GM18502 (cell line): ENCODE measurements at regions not wholly inside any gene's neighbourhood (a gene's known extent, or its start where the extent isn't known, plus 50 kb on each side); places are given as distances from the start of the nearest gene placed in this dataset.
A peak's percentile ranks its signal among the peaks of the same experiment; 100 is the strongest.
"Not testable (repeated sequence)": the region's sequence is repeated elsewhere in the genome, so short reads cannot be mapped to it uniquely, and the experiment has no call there.

ENCODE experiments used
- ATAC-seq: cut with Tn5 transposase; IDR thresholded peaks from one replicate; pipeline ENCODE4 v1.9.1; 2021; ENCODE audit warnings: mild to moderate bottlenecking; ENCODE audit not compliant: unreplicated experiment, poor library complexity

DNA sequence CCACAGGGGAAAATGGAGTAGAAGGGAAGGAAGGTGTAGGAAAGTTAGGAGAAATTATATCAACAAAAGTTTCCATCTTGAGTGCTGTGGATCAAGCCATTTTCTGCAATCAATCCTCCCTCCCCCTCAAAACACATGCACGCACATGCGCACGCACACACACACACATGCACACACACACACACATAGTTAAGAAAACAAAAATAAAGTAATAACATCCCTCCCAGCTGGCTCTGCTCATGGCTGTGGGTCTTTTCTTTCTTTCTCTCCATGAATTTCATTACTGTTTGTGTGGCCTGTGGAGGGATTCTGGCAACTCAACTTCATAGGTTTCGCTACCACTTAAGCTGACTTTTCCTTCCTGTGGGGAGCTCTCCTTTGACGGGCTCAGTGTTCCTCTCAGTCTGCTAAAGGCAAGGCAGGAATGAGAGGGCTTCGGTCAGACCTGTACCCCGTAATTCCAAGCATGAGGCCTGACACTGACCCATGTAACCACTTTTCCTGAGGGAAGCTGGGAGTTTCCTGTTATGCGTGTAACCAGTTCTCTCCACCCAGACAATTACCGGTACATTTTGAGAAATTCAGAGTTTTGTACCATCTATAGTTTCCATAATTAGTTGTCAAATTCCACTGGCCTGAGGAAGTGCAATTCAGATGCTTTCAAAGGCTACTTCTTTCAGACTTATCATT, 79.8 kb downstream of the ZNF92 start:
- no peak for ATAC-seq

DNA sequence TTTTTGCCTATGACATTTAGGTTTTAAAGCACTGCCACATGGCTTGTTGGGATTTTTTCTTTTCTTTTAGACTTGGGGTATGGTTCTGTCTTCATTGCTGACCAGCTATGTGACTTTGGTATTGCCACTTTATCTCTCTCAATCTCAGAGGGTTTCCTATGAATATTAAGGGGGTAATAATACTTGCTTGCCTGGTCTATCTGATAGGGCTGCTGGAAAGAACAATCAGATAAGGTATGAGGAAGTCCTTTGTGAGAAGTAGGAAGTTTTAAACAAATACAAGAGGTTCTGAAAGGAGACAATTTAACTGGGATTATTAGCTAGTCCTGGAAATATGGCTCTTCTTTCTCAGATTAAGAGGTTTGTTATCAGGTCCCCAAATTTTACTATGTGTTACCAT, 80.8 kb downstream of the ZNF92 start:
- ATAC-seq, result no peak

DNA sequence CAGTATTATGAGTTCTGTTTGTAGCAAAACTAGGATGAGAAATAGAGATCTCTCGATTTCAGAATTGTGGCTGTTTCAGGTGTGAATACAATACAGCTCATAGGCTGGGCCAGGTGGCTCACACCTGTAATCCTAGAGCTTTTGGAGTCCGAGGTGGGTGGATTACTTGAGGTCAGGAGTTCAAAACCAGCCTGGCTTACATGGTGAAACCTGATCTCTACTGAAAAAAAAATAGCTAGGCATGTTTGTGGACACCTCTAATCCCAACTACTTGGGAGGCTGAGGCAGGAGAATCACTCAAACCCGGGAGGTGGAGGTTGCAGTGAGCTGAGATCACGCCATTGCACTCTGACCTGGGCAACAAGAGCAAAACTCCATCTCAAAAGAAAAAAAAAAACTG, 81.4 kb downstream of the ZNF92 start:
- ATAC-seq, result not testable (repeated sequence)

- ATAC-seq, result no peak
Observed at GRCh38 chr7:65457705-65458104, 84.0 kb downstream of the ZNF92 start.

DNA sequence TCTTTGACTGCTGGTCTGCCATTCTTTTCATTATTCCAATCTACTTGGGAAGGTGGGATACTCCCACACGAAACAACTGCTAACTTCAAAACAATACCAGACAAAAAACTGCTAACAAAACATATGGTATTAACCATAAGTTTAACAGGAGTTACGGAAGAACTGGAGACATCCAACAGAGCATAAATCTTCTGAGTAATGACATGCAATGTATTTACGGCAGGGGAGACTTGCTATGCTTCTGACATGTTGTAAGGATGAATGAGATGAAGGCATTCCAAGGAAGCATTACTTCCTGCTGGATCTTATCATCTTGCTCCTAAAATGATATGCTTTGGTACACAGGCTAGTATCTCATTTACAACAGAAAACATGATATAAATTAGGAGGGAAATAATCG, 85.8 kb downstream of the ZNF92 start:
- no peak for ATAC-seq

DNA sequence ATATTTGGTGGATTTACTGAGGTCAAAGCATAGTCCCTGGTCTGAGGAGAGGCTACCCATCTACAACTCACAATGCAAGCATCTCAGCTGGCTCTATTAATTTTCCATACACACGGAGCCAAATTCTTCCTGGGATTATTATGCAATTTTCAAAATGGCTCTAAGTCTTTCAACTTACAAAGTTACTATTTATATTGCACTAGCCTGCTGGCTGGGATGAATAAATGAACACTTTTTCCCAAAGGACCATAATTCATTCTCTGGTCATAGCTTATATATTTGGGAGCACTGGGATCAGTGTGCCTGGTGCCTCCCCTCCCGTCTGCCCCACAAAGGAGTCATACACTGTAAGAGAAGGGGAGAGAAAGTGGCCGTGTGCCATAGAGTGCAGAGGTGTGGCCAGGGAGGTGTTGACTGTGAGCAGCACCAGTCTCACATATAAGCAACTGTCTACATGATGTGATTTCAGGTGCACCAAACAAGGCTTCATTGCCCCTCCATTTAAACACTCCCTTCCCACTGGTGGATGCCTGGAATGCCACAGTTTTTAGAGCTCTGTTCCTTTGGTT, 88.6 kb downstream of the ZNF92 start:
- ATAC-seq, result no peak

DNA sequence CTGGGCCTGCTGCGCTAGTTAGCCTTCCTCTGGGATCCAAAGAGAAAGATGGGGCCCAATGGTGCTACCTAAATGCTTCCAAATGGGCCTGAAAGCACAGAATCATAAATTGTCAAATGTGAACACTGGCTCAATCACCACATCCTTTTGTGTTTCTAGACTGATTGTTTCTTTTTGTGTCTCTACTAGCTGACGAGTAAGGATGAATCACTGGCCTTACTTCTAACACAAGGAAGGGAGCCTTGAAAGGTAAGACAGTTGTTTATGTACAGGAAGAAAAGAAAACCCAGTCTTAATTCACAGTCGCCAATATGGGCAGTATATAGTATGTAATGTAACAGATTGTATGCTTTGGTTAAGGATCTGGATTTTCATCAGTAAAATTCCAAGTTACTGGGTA, 89.5 kb downstream of the ZNF92 start:
- ATAC-seq, result no peak

DNA sequence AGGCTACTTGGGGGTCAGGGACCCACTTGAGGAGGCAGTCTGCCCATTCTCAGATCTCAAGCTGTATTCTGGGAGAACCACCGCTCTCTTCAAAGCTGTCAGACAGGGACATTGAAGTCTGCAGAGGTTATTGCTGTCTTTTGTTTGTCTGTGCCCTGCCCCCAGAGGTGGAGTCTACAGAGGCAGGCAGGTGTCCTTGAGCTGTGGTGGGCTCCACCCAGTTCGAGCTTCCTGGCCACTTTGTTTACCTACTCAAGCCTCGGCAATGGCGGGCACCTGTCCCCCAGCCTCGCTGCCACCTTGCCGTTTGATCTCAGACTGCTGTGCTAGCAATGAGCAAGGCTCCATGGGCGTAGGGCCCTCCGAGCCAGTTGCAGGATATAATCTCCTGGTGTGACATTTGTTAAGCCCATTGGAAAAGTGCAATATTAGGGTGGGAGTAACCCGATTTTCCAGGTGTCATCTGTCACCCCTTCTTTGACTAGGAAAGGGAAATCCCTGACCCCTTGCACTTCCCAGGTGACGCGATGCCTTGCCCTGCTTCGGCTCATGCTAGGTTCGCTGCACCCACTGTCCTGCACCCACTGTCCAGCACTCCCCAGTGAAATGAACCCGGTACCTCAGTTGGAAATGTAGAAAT, 96.4 kb downstream of the ZNF92 start:
- not testable (repeated sequence) for ATAC-seq

DNA sequence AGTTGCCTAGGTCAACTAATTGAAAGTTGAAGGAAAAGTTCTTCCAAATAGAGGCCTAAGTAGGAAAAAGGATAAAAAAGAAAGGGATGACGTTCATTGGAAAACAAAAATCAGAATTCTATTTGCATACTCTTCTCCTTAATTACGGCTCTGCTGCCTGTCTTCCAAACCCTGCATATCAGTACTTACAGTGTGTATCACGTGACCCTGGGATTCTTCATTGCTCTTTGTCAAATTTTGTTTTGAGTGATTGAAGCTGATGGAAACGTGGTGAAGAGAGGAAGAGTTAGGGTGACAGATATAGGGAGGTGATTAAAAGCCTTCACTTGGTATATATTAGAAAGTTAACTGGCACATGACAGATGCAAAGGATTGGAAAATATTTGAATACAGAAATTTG, 97.9 kb downstream of the ZNF92 start:
- no peak for ATAC-seq

GRCh38 chr7:65475040-65475726, 101.5 kb downstream of the ZNF92 start:
- peak; percentile 17 for ATAC-seq

- peak; percentile 95 for ATAC-seq
Observed at GRCh38 chr7:65475734-65476319, 102.2 kb downstream of the ZNF92 start.

GRCh38 chr7:65477326-65477725, 103.7 kb downstream of the ZNF92 start:
- ATAC-seq, result no peak

DNA sequence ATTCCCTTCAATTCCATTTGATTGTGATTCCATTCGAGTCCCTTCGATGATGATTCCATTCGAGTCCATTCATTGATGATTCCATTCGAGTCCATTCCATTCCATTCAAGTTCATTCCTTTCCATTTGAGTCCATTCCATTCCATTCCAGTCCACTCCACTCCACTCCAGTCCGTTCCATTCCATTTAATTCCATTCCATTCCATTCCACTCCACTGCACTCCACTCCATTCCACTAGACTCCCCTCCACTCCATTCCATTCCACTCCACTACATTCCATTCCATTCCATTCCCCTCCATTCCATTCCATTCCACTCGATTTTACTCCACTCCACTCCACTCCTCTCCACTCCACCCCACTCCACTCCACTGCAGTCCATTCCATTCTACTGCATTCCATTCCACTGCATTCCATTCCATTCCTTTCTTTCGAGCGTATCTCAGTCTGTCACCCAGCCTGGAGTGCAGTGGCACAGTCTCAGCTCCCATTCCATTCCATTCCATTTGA, 115.7 kb downstream of the ZNF92 start:
- ATAC-seq, result no peak

- not testable (repeated sequence) for ATAC-seq
Observed at GRCh38 chr7:65496697-65497096, 123.0 kb downstream of the ZNF92 start.

GRCh38 chr7:65503434-65504152, 129.9 kb downstream of the ZNF92 start:
- no peak for ATAC-seq

DNA sequence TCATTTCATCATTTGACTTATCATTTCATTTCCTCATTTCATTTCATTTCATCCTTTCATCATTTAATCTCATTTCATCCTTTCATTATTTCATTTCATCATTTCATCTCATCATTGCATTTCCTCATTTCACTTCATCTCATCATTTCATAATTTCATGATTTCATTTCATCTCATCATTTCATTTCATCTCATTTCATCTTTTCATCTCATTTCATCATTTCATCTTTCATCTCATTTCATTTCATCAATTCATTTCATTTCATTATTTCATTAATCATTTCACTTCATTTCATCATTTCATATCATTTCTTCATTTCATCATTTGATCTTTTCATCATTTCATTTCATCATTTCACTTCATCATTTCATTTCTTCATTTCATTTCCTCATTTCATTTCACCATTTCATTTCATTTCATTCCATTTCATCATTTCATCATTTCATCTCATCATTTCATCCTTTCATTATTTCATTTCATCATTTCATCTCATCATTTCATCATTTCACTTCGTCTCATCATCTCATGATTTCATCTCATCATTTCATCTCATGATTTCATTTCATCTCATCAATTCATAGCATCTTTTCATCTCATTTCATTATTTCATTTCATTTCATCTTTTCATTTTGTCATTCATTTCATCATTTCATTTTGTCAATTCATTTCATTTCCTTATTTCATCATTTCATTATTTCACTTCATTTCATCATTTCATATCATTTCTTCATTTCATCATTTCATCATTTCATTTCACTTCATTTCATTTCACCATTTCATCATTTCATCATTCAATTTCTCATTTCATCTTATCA, 131.1 kb downstream of the ZNF92 start:
- not testable (repeated sequence) for ATAC-seq

DNA sequence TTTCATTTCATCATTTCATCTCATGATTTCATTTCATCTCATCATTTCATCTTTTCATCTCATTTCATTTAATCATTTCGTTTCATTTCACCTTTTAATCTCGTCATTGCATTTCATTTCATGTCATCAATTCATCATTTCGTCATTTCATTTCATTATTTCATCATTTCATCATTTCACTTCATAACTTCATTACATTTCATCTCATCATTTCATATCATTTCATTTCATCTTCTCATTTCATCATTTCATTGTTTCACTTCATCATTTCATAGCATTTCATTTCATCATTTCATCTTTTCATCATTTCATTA, 131.6 kb downstream of the ZNF92 start:
- ATAC-seq, result not testable (repeated sequence)

- ATAC-seq, result not testable (repeated sequence)
Observed at GRCh38 chr7:65508581-65509367, 135.1 kb downstream of the ZNF92 start.
